ENCODE measurements at regions not wholly inside any gene's neighbourhood (a gene's known extent, or its start where the extent isn't known, plus 50 kb on each side); places are given as distances from the start of the nearest gene placed in this dataset.

GRCh38 chr13:42706286-42706685 lies 75.1 kb upstream of the FAM216B start:
- no peak overlapping the region for H3K4me3 Mint-ChIP-seq
- H3K36me3 Mint-ChIP-seq (ENCODE audit: low read depth): no peaks in the 10 kb centered on the region
- no peaks in the 10 kb centered on the region for H3K4me1 Mint-ChIP-seq (ENCODE audit: low read depth)

GRCh38 chr13:42707048-42707447 lies 74.3 kb upstream of the FAM216B start:
- Mint-ChIP-seq H3K36me3 (ENCODE audit: low read depth) (no peaks in the 10 kb centered on the region), H3K27ac (no peak overlapping the region), H3K4me1 (ENCODE audit: low read depth) (no peaks in the 10 kb centered on the region), H3K27me3 (peaks cover 27% of the 10 kb centered on the region), H3K9me3 (no peaks in the 10 kb centered on the region), H3K4me3 (no peak overlapping the region)
- DNase-seq: no peak

More at GRCh38 chr13:42706286-42706685, 75.1 kb upstream of the FAM216B start:
- DNase-seq: no peak
- Mint-ChIP-seq H3K27ac (no peak overlapping the region), H3K9me3 (no peaks in the 10 kb centered on the region), H3K27me3 (peaks cover 30% of the 10 kb centered on the region)

GRCh38 chr13:42707586-42707985 lies 73.8 kb upstream of the FAM216B start:
- Mint-ChIP-seq H3K36me3 (ENCODE audit: low read depth) (no peaks in the 10 kb centered on the region), H3K9me3 (no peaks in the 10 kb centered on the region), H3K27me3 (peaks cover 27% of the 10 kb centered on the region), H3K4me1 (ENCODE audit: low read depth) (no peaks in the 10 kb centered on the region), H3K4me3 (no peak overlapping the region), H3K27ac (no peak overlapping the region)
- no peak for DNase-seq

GRCh38 chr13:42708391-42708790 lies 73.0 kb upstream of the FAM216B start:
- no peaks in the 10 kb centered on the region for H3K9me3 Mint-ChIP-seq
- H3K4me1 Mint-ChIP-seq (ENCODE audit: low read depth): no peaks in the 10 kb centered on the region
- peaks cover 27% of the 10 kb centered on the region for H3K27me3 Mint-ChIP-seq
- DNase-seq: no peak
- no peaks in the 10 kb centered on the region for H3K36me3 Mint-ChIP-seq (ENCODE audit: low read depth)
- H3K4me3 Mint-ChIP-seq: no peak overlapping the region
- H3K27ac Mint-ChIP-seq: no peak overlapping the region

GRCh38 chr13:42709276-42709675 lies 72.1 kb upstream of the FAM216B start:
- Mint-ChIP-seq H3K9me3 (no peaks in the 10 kb centered on the region), H3K27me3 (peaks cover 24% of the 10 kb centered on the region), H3K36me3 (ENCODE audit: low read depth) (no peaks in the 10 kb centered on the region), H3K27ac (no peak overlapping the region), H3K4me1 (ENCODE audit: low read depth) (no peaks in the 10 kb centered on the region), H3K4me3 (no peak overlapping the region)
- no peak for DNase-seq

- no peak for DNase-seq
- Mint-ChIP-seq H3K9me3 (no peaks in the 10 kb centered on the region), H3K36me3 (ENCODE audit: low read depth) (no peaks in the 10 kb centered on the region), H3K4me3 (no peak overlapping the region), H3K4me1 (ENCODE audit: low read depth) (peaks cover 7% of the 10 kb centered on the region), H3K27ac (no peak overlapping the region), H3K27me3 (peaks cover 28% of the 10 kb centered on the region)
These were observed 65.5 kb upstream of the FAM216B start for GRCh38 chr13:42715909-42716308.

- peaks cover 7% of the 10 kb centered on the region for H3K4me1 Mint-ChIP-seq (ENCODE audit: low read depth)
- peaks cover 28% of the 10 kb centered on the region for H3K27me3 Mint-ChIP-seq
- H3K36me3 Mint-ChIP-seq (ENCODE audit: low read depth): no peaks in the 10 kb centered on the region
- no peaks in the 10 kb centered on the region for H3K9me3 Mint-ChIP-seq
- H3K4me3 Mint-ChIP-seq: no peak overlapping the region
- no peak overlapping the region for H3K27ac Mint-ChIP-seq
- no peak for DNase-seq
These were observed 64.2 kb upstream of the FAM216B start for GRCh38 chr13:42717176-42717575.

- Mint-ChIP-seq H3K4me3 (no peak overlapping the region), H3K9me3 (no peaks in the 10 kb centered on the region), H3K36me3 (ENCODE audit: low read depth) (no peaks in the 10 kb centered on the region), H3K27me3 (peaks cover 28% of the 10 kb centered on the region), H3K4me1 (ENCODE audit: low read depth) (peaks cover 7% of the 10 kb centered on the region), H3K27ac (peak overlapping the region; percentile 41)
- DNase-seq: no peak
These were observed 61.1 kb upstream of the FAM216B start for GRCh38 chr13:42720113-42720857.

GRCh38 chr13:42720858-42721219 lies 60.5 kb upstream of the FAM216B start:
- Mint-ChIP-seq H3K27me3 (peaks cover 28% of the 10 kb centered on the region), H3K9me3 (no peaks in the 10 kb centered on the region), H3K4me3 (no peak overlapping the region), H3K36me3 (ENCODE audit: low read depth) (no peaks in the 10 kb centered on the region), H3K4me1 (ENCODE audit: low read depth) (peaks cover 7% of the 10 kb centered on the region), H3K27ac (peak overlapping the region; percentile 41)
- DNase-seq: no peak

GRCh38 chr13:42722883-42723539 lies 58.4 kb upstream of the FAM216B start:
- Mint-ChIP-seq H3K4me3 (no peak overlapping the region), H3K27me3 (peaks cover 21% of the 10 kb centered on the region), H3K4me1 (ENCODE audit: low read depth) (peaks cover 7% of the 10 kb centered on the region), H3K9me3 (no peaks in the 10 kb centered on the region), H3K27ac (no peak overlapping the region), H3K36me3 (ENCODE audit: low read depth) (no peaks in the 10 kb centered on the region)
- DNase-seq: no peak

GRCh38 chr13:42728507-42729180 lies 52.7 kb upstream of the FAM216B start:
- H3K4me1 Mint-ChIP-seq (ENCODE audit: low read depth): no peaks in the 10 kb centered on the region
- peaks cover 5% of the 10 kb centered on the region for H3K27me3 Mint-ChIP-seq
- no peak for DNase-seq
- no peak overlapping the region for H3K4me3 Mint-ChIP-seq
- no peaks in the 10 kb centered on the region for H3K36me3 Mint-ChIP-seq (ENCODE audit: low read depth)
- no peak overlapping the region for H3K27ac Mint-ChIP-seq
- H3K9me3 Mint-ChIP-seq: no peaks in the 10 kb centered on the region

GRCh38 chr13:42729857-42730402 lies 51.5 kb upstream of the FAM216B start:
- no peaks in the 10 kb centered on the region for H3K9me3 Mint-ChIP-seq
- H3K4me3 Mint-ChIP-seq: no peak overlapping the region
- no peaks in the 10 kb centered on the region for H3K4me1 Mint-ChIP-seq (ENCODE audit: low read depth)
- H3K27ac Mint-ChIP-seq: no peak overlapping the region
- DNase-seq: no peak
- H3K36me3 Mint-ChIP-seq (ENCODE audit: low read depth): no peaks in the 10 kb centered on the region
- H3K27me3 Mint-ChIP-seq: peaks cover 5% of the 10 kb centered on the region
